H9 (cell line): ENCODE measurements at regions not wholly inside any gene's neighbourhood (a gene's known extent, or its start where the extent isn't known, plus 50 kb on each side); places are given as distances from the start of the nearest gene placed in this dataset.
A peak's percentile ranks its signal among the peaks of the same experiment; 100 is the strongest.

Experiments used
- DNase-seq: peaks from one replicate; pipeline ENCODE4 v3.0.0-alpha.2; 2017
- H2AFZ ChIP-seq: one replicate; pipeline ENCODE4 v1.6.1; 2013; ENCODE audit warnings: mild to moderate bottlenecking, low read length, control low read depth, moderate library complexity
- H2AK5ac ChIP-seq: 2 replicates; pipeline ENCODE4 v1.6.1; 2013; ENCODE audit warnings: low read length, control low read depth, mixed read lengths; ENCODE audit not compliant: insufficient read length
- H2BK120ac ChIP-seq: one replicate; pipeline ENCODE4 v1.6.1; 2013; ENCODE audit warnings: low read depth, mild to moderate bottlenecking, low read length, control low read depth, inconsistent platforms; ENCODE audit not compliant: poor library complexity, severe bottlenecking
- H2BK12ac ChIP-seq: 2 replicates; pipeline ENCODE4 v1.6.1; 2013; ENCODE audit warnings: low read length, control low read depth, mixed read lengths, low read depth; ENCODE audit not compliant: insufficient read length
- H2BK15ac ChIP-seq: 2 replicates; pipeline ENCODE4 v1.6.1; 2013; ENCODE audit warnings: low read depth, low read length, control low read depth
- H2BK20ac ChIP-seq: one replicate; pipeline ENCODE4 v1.6.1; 2013; ENCODE audit warnings: low read depth, mild to moderate bottlenecking, low read length, control low read depth, inconsistent platforms; ENCODE audit not compliant: poor library complexity, severe bottlenecking
- H2BK5ac ChIP-seq: 2 replicates; pipeline ENCODE4 v1.6.1; 2013; ENCODE audit warnings: low read length, control low read depth, mixed read lengths; ENCODE audit not compliant: insufficient read length
- H3K14ac ChIP-seq: 2 replicates; pipeline ENCODE4 v1.6.1; 2013; ENCODE audit warnings: low read length, control low read depth; ENCODE audit not compliant: insufficient read depth
- H3K18ac ChIP-seq: 2 replicates; pipeline ENCODE4 v1.6.1; 2013; ENCODE audit warnings: low read depth, mild to moderate bottlenecking, mixed read lengths, low read length, control low read depth; ENCODE audit not compliant: insufficient read length
- H3K23ac ChIP-seq: 2 replicates; pipeline ENCODE4 v1.6.1; 2013; ENCODE audit warnings: low read length, control low read depth, mixed read lengths, low read depth; ENCODE audit not compliant: insufficient read length
- H3K23me2 ChIP-seq: 2 replicates; pipeline ENCODE4 v1.6.1; 2013; ENCODE audit warnings: low read depth, mild to moderate bottlenecking, mixed read lengths, low read length, control low read depth; ENCODE audit not compliant: insufficient read length, poor library complexity, severe bottlenecking
- H3K27ac ChIP-seq: 2 replicates; pipeline ENCODE4 v1.5.1; 2013; ENCODE audit warnings: low read length, control low read depth, mixed read lengths, low read depth; ENCODE audit not compliant: insufficient read length
- H3K27me3 ChIP-seq: 2 replicates; pipeline ENCODE4 v1.6.1; 2013; ENCODE audit warnings: low read length, control low read depth, inconsistent platforms; ENCODE audit not compliant: insufficient read depth
- H3K4ac ChIP-seq: 2 replicates; pipeline ENCODE4 v1.6.1; 2013; ENCODE audit warnings: low read depth, mild to moderate bottlenecking, control low read depth, inconsistent platforms, low read length, moderate library complexity
- H3K4me1 ChIP-seq: 2 replicates; pipeline ENCODE4 v1.6.1; 2013; ENCODE audit warnings: low read length, control low read depth, inconsistent platforms; ENCODE audit not compliant: insufficient read depth
- H3K4me2 ChIP-seq: 2 replicates; pipeline ENCODE4 v1.6.1; 2013; ENCODE audit warnings: low read length, control low read depth, mixed read lengths; ENCODE audit not compliant: insufficient read length, insufficient read depth
- H3K56ac ChIP-seq: 2 replicates; pipeline ENCODE4 v1.6.1; 2013; ENCODE audit warnings: low read depth, mild to moderate bottlenecking, mixed read lengths, low read length, control low read depth; ENCODE audit not compliant: insufficient read length
- H3K79me1 ChIP-seq: 2 replicates; pipeline ENCODE4 v1.6.1; 2013; ENCODE audit warnings: low read depth, mild to moderate bottlenecking, moderate library complexity, low read length, control low read depth, inconsistent platforms; ENCODE audit not compliant: insufficient read depth, poor library complexity, severe bottlenecking
- H3K79me2 ChIP-seq: 2 replicates; pipeline ENCODE4 v1.6.1; 2013; ENCODE audit warnings: low read length, control low read depth, inconsistent platforms; ENCODE audit not compliant: insufficient read depth
- H3K9ac ChIP-seq: 2 replicates; pipeline ENCODE4 v1.6.1; 2013; ENCODE audit warnings: low read length, control low read depth, mixed read lengths; ENCODE audit not compliant: insufficient read length; ENCODE audit errors: extremely low read depth
- H3K9me3 ChIP-seq: one replicate; pipeline ENCODE4 v1.6.1; 2013; ENCODE audit warnings: low read depth, low read length, inconsistent platforms; ENCODE audit not compliant: control insufficient read depth
- H3T11ph ChIP-seq: one replicate; pipeline ENCODE4 v1.6.1; 2013; ENCODE audit warnings: mild to moderate bottlenecking, low read length, control low read depth, inconsistent platforms
- H4K20me1 ChIP-seq: one replicate; pipeline ENCODE4 v1.6.1; 2013; ENCODE audit not compliant: control insufficient read depth, insufficient read length, insufficient read depth
- H4K5ac ChIP-seq: 2 replicates; pipeline ENCODE4 v1.6.1; 2013; ENCODE audit warnings: low read depth, mild to moderate bottlenecking, mixed read lengths, low read length, control low read depth; ENCODE audit not compliant: insufficient read length
- H4K8ac ChIP-seq: replicated peaks from 2 replicates; pipeline ENCODE4 v1.6.1; 2013; ENCODE audit warnings: low read length, control low read depth, mixed read lengths, low read depth; ENCODE audit not compliant: insufficient read length
- H4K91ac ChIP-seq: 2 replicates; pipeline ENCODE4 v1.6.1; 2013; ENCODE audit warnings: low read depth, mild to moderate bottlenecking, moderate library complexity, mixed read lengths, low read length, control low read depth; ENCODE audit not compliant: insufficient read length
- H3K27ac Mint-ChIP-seq, 3 experiments: 2 replicates in 2 of 3; 3 replicates in 1 of 3; pipeline ENCODE4 v1.8.0; 2020 to 2021; ENCODE audit warnings: mixed read lengths in 3 of 3, mild to moderate bottlenecking in 1 of 3, moderate library complexity in 1 of 3
- H3K27me3 Mint-ChIP-seq: 2 replicates; pipeline ENCODE4 v1.8.0; 2021; ENCODE audit warnings: low read depth, mild to moderate bottlenecking, moderate library complexity, mixed read lengths
- H3K36me3 Mint-ChIP-seq, 3 experiments: 2 replicates in 2 of 3; 3 replicates in 1 of 3; pipeline ENCODE4 v1.8.0; 2020 to 2021; ENCODE audit warnings: low read depth in 3 of 3, mixed read lengths in 3 of 3; ENCODE audit not compliant: insufficient read depth in 1 of 3
- H3K4me1 Mint-ChIP-seq, 2 experiments: 2 replicates each; pipeline ENCODE4 v1.8.0; 2020; ENCODE audit warnings: mixed read lengths in 2 of 2
- H3K4me3 Mint-ChIP-seq, 2 experiments: 2 replicates in 1 of 2; 3 replicates in 1 of 2; pipeline ENCODE4 v1.8.0; 2020 to 2021; ENCODE audit warnings: mild to moderate bottlenecking in 2 of 2, mixed read lengths in 2 of 2, moderate library complexity in 1 of 2
- H3K9me3 Mint-ChIP-seq, 2 experiments: 2 replicates in 1 of 2; 3 replicates in 1 of 2; pipeline ENCODE4 v1.8.0; 2020; ENCODE audit warnings: mild to moderate bottlenecking in 2 of 2, mixed read lengths in 2 of 2, moderate library complexity in 1 of 2
- WGBS: extraction: QIAGEN DNeasy Blood & Tissue Kit; methylation state at CpG from one replicate; pipeline ENCODE4 v1.1.7; 2013; ENCODE audit warnings: missing lambda C conversion rate, low lambda C conversion rate, mixed read lengths; ENCODE audit not compliant: insufficient read length; ENCODE audit errors: extremely low coverage; 5-methylcytosine and 5-hydroxymethylcytosine counted together
- TF ChIP-seq, protein P1 (sequence below): fragments of 200-600 bp; sonication (generic); conservative IDR thresholded peaks from 3 replicates; pipeline ENCODE4 v1.8.0; 2021; ENCODE audit warnings: antibody characterized with exemption, mild to moderate bottlenecking

DNA sequence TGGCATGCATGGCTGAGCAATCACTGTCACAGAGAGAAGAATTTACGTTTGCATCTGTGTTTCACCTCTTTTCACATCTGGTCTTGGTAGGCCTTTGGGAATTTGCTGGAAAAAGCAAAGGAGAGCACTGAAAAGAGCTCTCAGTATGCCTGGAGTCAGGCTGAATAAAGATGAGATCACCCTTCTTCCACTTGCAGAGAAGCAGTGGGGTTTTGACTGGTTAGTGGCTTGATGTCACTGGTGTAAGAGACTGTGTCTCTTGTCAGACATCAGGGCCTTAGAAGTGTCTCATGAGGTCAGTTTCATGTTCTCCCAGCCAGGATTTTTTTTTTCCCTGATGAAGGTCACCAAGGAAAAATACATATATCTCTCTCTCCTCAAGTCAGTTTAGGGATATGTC lies 353.8 kb downstream of the INSIG2 start:
- Mint-ChIP-seq H3K4me3 (no peak overlapping the region), H3K36me3 (no peaks in the 10 kb centered on the region), H3K27ac (no peak overlapping the region), H3K9me3 (no peaks in the 10 kb centered on the region; a peak in 1 of 5 replicates), H3K4me1 (peaks cover 18 to 19% of the 10 kb centered on the region in 2 experiments), H3K27me3 (no peaks in the 10 kb centered on the region; the same call in 1 of the 2 replicates)
- no peak overlapping the region for H3K23ac ChIP-seq
- DNase-seq: no peak
- H3K4me1 ChIP-seq: peaks cover 8% of the 10 kb centered on the region
- no peak overlapping the region for H4K8ac ChIP-seq
- no peak overlapping the region for H3K9ac ChIP-seq
- no peaks in the 10 kb centered on the region for H3K9me3 ChIP-seq
- no peaks in the 10 kb centered on the region for H3K27me3 ChIP-seq
- H2BK120ac ChIP-seq: no peak overlapping the region
- no peak overlapping the region for H2BK12ac ChIP-seq
- H3K79me1 ChIP-seq: no peaks in the 10 kb centered on the region
- WGBS: no CpG with 5 or more reads among the region's 1 CpG
- H2AK5ac ChIP-seq: peak overlapping the region; percentile 85
- TF ChIP-seq, protein P1, sequence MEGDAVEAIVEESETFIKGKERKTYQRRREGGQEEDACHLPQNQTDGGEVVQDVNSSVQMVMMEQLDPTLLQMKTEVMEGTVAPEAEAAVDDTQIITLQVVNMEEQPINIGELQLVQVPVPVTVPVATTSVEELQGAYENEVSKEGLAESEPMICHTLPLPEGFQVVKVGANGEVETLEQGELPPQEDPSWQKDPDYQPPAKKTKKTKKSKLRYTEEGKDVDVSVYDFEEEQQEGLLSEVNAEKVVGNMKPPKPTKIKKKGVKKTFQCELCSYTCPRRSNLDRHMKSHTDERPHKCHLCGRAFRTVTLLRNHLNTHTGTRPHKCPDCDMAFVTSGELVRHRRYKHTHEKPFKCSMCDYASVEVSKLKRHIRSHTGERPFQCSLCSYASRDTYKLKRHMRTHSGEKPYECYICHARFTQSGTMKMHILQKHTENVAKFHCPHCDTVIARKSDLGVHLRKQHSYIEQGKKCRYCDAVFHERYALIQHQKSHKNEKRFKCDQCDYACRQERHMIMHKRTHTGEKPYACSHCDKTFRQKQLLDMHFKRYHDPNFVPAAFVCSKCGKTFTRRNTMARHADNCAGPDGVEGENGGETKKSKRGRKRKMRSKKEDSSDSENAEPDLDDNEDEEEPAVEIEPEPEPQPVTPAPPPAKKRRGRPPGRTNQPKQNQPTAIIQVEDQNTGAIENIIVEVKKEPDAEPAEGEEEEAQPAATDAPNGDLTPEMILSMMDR: no peak
- H3T11ph ChIP-seq: no peak overlapping the region
- H4K20me1 ChIP-seq: no peaks in the 10 kb centered on the region
- no peak overlapping the region for H3K4me2 ChIP-seq
- no peak overlapping the region for H4K91ac ChIP-seq
- no peak overlapping the region for H3K14ac ChIP-seq
- no peak overlapping the region for H4K5ac ChIP-seq
- H3K56ac ChIP-seq: no peak overlapping the region
- no peak overlapping the region for H3K4ac ChIP-seq
- no peak overlapping the region for H2AFZ ChIP-seq
- no peaks in the 10 kb centered on the region for H3K23me2 ChIP-seq
- no peak overlapping the region for H2BK15ac ChIP-seq
- H3K18ac ChIP-seq: no peak overlapping the region
- H2BK5ac ChIP-seq: no peak overlapping the region
- no peaks in the 10 kb centered on the region for H3K79me2 ChIP-seq
- H3K27ac ChIP-seq: no peak overlapping the region
- no peak overlapping the region for H2BK20ac ChIP-seq
